ENCODE measurements at regions not wholly inside any gene's neighbourhood (a gene's known extent, or its start where the extent isn't known, plus 50 kb on each side); places are given as distances from the start of the nearest gene placed in this dataset.

DNA sequence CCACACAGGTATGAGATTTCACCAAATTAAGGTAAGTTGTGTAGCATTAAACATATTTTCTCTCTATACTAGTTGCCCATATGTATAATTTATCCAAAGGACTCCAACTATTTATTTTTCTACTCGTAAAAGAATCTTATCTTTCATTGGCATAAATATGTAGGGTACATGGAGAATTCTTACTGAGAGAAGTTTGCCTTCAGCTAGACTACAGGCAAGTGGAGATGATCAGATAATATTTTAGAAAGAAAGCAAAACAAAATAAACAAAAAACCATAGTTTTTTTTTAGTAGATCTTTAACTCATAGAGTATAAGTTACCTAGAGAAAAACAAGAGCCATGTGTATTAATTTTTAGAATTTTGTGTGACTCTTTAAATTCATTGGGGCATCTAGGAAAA, 743.1 kb upstream of the ARRDC3 start:
- TF ChIP-seq POLR2A (IDR thresholded peaks at IDR 0.05) = no peak
- TF ChIP-seq, protein P1, sequence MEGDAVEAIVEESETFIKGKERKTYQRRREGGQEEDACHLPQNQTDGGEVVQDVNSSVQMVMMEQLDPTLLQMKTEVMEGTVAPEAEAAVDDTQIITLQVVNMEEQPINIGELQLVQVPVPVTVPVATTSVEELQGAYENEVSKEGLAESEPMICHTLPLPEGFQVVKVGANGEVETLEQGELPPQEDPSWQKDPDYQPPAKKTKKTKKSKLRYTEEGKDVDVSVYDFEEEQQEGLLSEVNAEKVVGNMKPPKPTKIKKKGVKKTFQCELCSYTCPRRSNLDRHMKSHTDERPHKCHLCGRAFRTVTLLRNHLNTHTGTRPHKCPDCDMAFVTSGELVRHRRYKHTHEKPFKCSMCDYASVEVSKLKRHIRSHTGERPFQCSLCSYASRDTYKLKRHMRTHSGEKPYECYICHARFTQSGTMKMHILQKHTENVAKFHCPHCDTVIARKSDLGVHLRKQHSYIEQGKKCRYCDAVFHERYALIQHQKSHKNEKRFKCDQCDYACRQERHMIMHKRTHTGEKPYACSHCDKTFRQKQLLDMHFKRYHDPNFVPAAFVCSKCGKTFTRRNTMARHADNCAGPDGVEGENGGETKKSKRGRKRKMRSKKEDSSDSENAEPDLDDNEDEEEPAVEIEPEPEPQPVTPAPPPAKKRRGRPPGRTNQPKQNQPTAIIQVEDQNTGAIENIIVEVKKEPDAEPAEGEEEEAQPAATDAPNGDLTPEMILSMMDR (IDR thresholded peaks at IDR 0.05) = no peak

Measured in heart left ventricle (tissue), 13 donors.